A549 (cell line): ENCODE measurements at regions not wholly inside any gene's neighbourhood (a gene's known extent, or its start where the extent isn't known, plus 50 kb on each side); places are given as distances from the start of the nearest gene placed in this dataset.

Experiments
- ATAC-seq, 2 experiments: fragments of 200-7000 bp in 1 of 2; fragments of >200 bp in 1 of 2; cut with Nextera tagmentation in 1 of 2; cut with Tn5 transposase in 1 of 2; 3 replicates each; pipeline versions ENCODE4 v1.8.0 to v1.9.1; 2018 to 2020; ENCODE audit warnings: mild to moderate bottlenecking in 1 of 2, moderate library complexity in 1 of 2
- CTCF ChIA-PET: fragments of 300-600 bp; sonication (Branson Sonifier 250); formaldehyde crosslinking; extraction: SDS; loops from one replicate; lab custom pipeline; 2021; ENCODE audit warnings: antibody characterized with exemption, inconsistent platforms; lab: Yijun Ruan, JAX
- POLR2A ChIA-PET: fragments of 350-600 bp; formaldehyde crosslinking; extraction: SDS; loops from one replicate; lab custom pipeline; 2021; ENCODE audit warnings: antibody characterized with exemption, inconsistent platforms; lab: Yijun Ruan, JAX
- DNase-seq, 2 experiments: peaks; one replicate each; pipeline versions ENCODE4 v3.0.0 to v3.0.0-alpha.2; 2011 to 2016; ENCODE audit warnings: low read depth in 1 of 2, low spot score in 1 of 2
- FAIRE-seq: peaks from 2 replicates; lab custom pipeline; 2011; peaks lifted over from hg19 to GRCh38; lab: Jason Lieb, UNC
- H3K27ac ChIP-seq, 2 experiments: fragments of >200 bp; sonication (Bioruptor Twin); formaldehyde crosslinking; 3 replicates each; pipeline ENCODE4 v1.5.1; 2016 to 2017
- H3K4me1 ChIP-seq: fragments of >200 bp; sonication (Bioruptor Twin); formaldehyde crosslinking; 3 replicates; pipeline ENCODE4 v1.6.1; 2016
- H3K4me2 ChIP-seq: fragments of >200 bp; sonication (Bioruptor Twin); formaldehyde crosslinking; 3 replicates; pipeline ENCODE4 v1.6.1; 2016
- H3K4me3 ChIP-seq: fragments of >200 bp; sonication (Bioruptor Twin); formaldehyde crosslinking; 3 replicates; pipeline ENCODE4 v1.5.1; 2016
- H3K9me3 ChIP-seq: fragments of >200 bp; sonication (Bioruptor Twin); formaldehyde crosslinking; 3 replicates; pipeline ENCODE4 v1.6.1; 2016
- CBX2 ChIP-seq: fragments of 200-600 bp; sonication (generic); IDR thresholded peaks from 2 replicates; pipeline ENCODE4 v1.6.1; 2016; ENCODE audit warnings: low read depth, mild to moderate bottlenecking, borderline replicate concordance
- CEBPB ChIP-seq, 2 experiments: fragments of >200 bp in 1 of 2; sonication (Bioruptor Twin) in 1 of 2; formaldehyde crosslinking in 1 of 2; IDR thresholded peaks; 2 replicates each; pipeline ENCODE4 v1.6.1; 2012 to 2016
- CHD4 ChIP-seq: fragments of 200-600 bp; sonication (generic); IDR thresholded peaks from 2 replicates; pipeline ENCODE4 v1.6.1; 2016; ENCODE audit warnings: antibody characterized with exemption, mild to moderate bottlenecking, borderline replicate concordance
- EHF ChIP-seq: fragments of 250-450 bp; sonication (Bioruptor Pico); IDR thresholded peaks from 2 replicates; pipeline ENCODE4 v1.5.0; 2020; ENCODE audit warnings: mild to moderate bottlenecking
- EHMT2 ChIP-seq: fragments of 200-600 bp; sonication (generic); IDR thresholded peaks from 2 replicates; pipeline ENCODE4 v1.6.1; 2016; ENCODE audit warnings: antibody characterized with exemption, low read depth, mild to moderate bottlenecking, moderate library complexity
- FOSL2 ChIP-seq, 2 experiments: fragments of 450-650 bp in 1 of 2; fragments of >200 bp in 1 of 2; sonication (Bioruptor Twin) in 1 of 2; formaldehyde crosslinking; IDR thresholded peaks; 2 replicates each; pipeline versions ENCODE4 v1.5.0 to v1.6.1; 2016 to 2020; ENCODE audit warnings: mild to moderate bottlenecking in 1 of 2, moderate library complexity in 1 of 2
- GATA3 ChIP-seq: IDR thresholded peaks from 2 replicates; pipeline ENCODE4 v1.6.1; 2012; ENCODE audit warnings: borderline replicate concordance
- HOXA7 ChIP-seq: fragments of 250-450 bp; sonication (Bioruptor Pico); IDR thresholded peaks from 2 replicates; pipeline ENCODE4 v1.5.0; 2020; ENCODE audit warnings: mild to moderate bottlenecking, moderate library complexity
- HOXB5 ChIP-seq: fragments of 250-450 bp; sonication (Bioruptor Pico); IDR thresholded peaks from 2 replicates; pipeline ENCODE4 v1.5.0; 2020; ENCODE audit warnings: mild to moderate bottlenecking, moderate library complexity
- KDM5A ChIP-seq: fragments of 200-600 bp; sonication (generic); IDR thresholded peaks from 2 replicates; pipeline ENCODE4 v1.6.1; 2016; ENCODE audit warnings: antibody characterized with exemption, mild to moderate bottlenecking
- MYC ChIP-seq: IDR thresholded peaks from 2 replicates; pipeline ENCODE4 v1.6.1; 2012; ENCODE audit warnings: mild to moderate bottlenecking, inconsistent platforms, low read length, improper control_type of control experiment, borderline replicate concordance
- POLR2AphosphoS2 ChIP-seq: conservative IDR thresholded peaks from 2 replicates; pipeline ENCODE4 v1.6.1; 2012; ENCODE audit warnings: low read length, improper control_type of control experiment, inconsistent platforms
- RARB ChIP-seq: fragments of 250-450 bp; sonication (Bioruptor Pico); IDR thresholded peaks from 2 replicates; pipeline ENCODE4 v1.8.0; 2021; ENCODE audit warnings: mild to moderate bottlenecking, moderate library complexity
- SMC3 ChIP-seq: fragments of >200 bp; sonication (Bioruptor Twin); formaldehyde crosslinking; IDR thresholded peaks from 3 replicates; pipeline ENCODE4 v1.6.1; 2018; ENCODE audit warnings: inconsistent platforms
- SREBF2 ChIP-seq: fragments of 450-650 bp; IDR thresholded peaks from 2 replicates; pipeline ENCODE4 v1.6.1; 2014; ENCODE audit warnings: mild to moderate bottlenecking, moderate library complexity
- ZFP36 ChIP-seq: fragments of 450-650 bp; IDR thresholded peaks from 2 replicates; pipeline ENCODE4 v1.6.1; 2014; ENCODE audit warnings: borderline replicate concordance; ENCODE audit not compliant: partially characterized antibody
- WGBS: methylation state at CpG from one replicate; pipeline ENCODE4 v1.1.6; 2017; ENCODE audit errors: missing lambda C conversion rate; 5-methylcytosine and 5-hydroxymethylcytosine counted together
- TF ChIP-seq, protein P1 (sequence below): fragments of >200 bp; sonication (Bioruptor Twin); formaldehyde crosslinking; IDR thresholded peaks from 2 replicates; pipeline ENCODE4 v1.6.1; 2016
- TF ChIP-seq, protein P2 (sequence below): fragments of >200 bp; sonication (Bioruptor Twin); formaldehyde crosslinking; IDR thresholded peaks from 3 replicates; pipeline ENCODE4 v1.6.1; 2016
- TF ChIP-seq, protein P3 (sequence below): IDR thresholded peaks from 2 replicates; pipeline ENCODE4 v1.6.1; 2012

DNA sequence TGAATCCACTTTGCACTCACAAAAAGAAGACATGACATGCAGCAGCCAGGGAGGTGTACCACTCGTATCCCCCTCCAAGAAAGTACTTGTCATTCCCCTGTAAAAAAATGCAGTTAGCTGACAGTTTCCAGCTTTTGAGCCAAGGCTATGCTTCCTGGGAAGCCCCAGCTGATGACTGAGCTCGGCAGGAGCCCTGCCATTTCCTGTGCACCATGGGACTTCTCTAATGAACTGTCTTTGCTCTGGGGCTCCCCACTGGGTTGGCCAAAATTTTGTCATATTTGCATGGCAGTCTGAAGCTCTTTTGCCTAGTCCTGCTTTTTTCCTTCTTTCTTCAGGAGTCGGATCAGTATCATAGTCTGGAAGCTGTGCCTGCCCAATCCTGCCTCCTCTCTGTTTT lies 104.5 kb upstream of the MAOA start (continued):
- TF ChIP-seq, protein P1, sequence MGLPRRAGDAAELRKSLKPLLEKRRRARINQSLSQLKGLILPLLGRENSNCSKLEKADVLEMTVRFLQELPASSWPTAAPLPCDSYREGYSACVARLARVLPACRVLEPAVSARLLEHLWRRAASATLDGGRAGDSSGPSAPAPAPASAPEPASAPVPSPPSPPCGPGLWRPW, result no peak
- TF ChIP-seq SMC3, result no peak
- no peak for TF ChIP-seq CEBPB (IDR thresholded peaks at IDR 0.05)
- no peak for TF ChIP-seq CHD4
- no peak for TF ChIP-seq EHF (CRISPR knock-in tag)
- TF ChIP-seq, all 56 proteins: peak for 0

DNA sequence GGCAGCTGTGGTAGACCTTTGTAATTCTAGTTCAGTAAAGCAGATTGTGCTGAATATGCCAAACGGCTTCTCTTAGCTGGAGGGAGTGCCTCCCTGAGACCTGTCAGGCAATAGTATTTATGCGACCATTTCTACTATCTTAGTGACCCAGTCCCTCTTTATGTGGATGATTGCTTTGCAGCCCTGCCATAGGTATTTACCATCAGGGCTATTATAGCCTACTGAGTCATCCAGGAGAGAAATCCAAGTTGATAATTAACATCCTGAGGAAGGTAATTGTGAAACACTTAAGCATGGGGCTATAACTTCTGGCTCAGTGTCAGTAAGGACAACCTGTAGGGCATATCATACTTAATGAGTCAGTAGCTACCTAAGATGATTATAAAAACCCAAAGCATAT lies 103.9 kb upstream of the MAOA start:
- POLR2A ChIA-PET, result no interaction called here
- CTCF ChIA-PET, result interaction anchor here (1.4 kb wide), 1 partner anchor 1754 kb away, joined by 4 read pairs; no protein-coding TSS in a partner anchor

DNA sequence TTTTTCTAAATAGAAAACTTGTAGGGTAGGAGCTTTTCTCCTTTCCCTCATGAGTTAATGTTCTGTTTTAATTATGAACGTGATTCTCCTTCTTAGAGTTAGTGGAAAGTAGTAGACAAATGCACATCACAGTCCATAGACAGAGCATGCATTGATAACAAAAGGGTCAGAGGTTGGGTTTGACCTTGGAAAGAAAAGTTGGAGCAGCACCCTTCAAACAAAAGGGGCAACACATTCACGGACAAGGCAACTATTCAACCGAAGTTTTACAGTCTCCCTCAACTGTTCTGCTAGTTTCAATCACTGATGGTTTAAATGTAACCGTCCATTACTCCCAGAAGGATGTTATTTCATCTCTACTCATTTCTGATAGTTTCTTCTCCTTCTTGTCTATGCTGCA lies 103.4 kb upstream of the MAOA start:
- peaks cover 3% of the 10 kb centered on the region; the same call in 1 of the 3 replicates for H3K4me1 ChIP-seq
- H3K27ac ChIP-seq, result no peak overlapping the region
- CTCF ChIA-PET, result interaction anchor here (1.4 kb wide), 1 partner anchor 1754 kb away, joined by 4 read pairs; no protein-coding TSS in a partner anchor
- TF ChIP-seq, protein P2, sequence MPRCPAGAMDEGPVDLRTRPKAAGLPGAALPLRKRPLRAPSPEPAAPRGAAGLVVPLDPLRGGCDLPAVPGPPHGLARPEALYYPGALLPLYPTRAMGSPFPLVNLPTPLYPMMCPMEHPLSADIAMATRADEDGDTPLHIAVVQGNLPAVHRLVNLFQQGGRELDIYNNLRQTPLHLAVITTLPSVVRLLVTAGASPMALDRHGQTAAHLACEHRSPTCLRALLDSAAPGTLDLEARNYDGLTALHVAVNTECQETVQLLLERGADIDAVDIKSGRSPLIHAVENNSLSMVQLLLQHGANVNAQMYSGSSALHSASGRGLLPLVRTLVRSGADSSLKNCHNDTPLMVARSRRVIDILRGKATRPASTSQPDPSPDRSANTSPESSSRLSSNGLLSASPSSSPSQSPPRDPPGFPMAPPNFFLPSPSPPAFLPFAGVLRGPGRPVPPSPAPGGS, result no peak
- no peak for TF ChIP-seq CBX2
- no peak for TF ChIP-seq RARB (CRISPR knock-in tag)
- TF ChIP-seq GATA3, result no peak
- no peak for TF ChIP-seq EHMT2
- TF ChIP-seq, all 56 proteins: peak for 0
- FAIRE-seq (peak; percentile 59), DNase-seq (no peak), ATAC-seq (no peak)
- 51% methylated on average over 4 of the region's 4 CpGs for WGBS
- H3K9me3 ChIP-seq, result 0 out of 3 replicates have a peak, but pooled peaks cover 5% of the 10 kb centered on the region
- POLR2A ChIA-PET, result no interaction called here
- no peak overlapping the region for H3K4me2 ChIP-seq
- no peak overlapping the region for H3K4me3 ChIP-seq

More for the DNA sequence above, 103.9 kb upstream of the MAOA start:
- FAIRE-seq, result no peak
- Histone ChIP-seq H3K4me3 (no peak overlapping the region), H3K4me1 (peaks cover 3% of the 10 kb centered on the region; the same call in 1 of the 3 replicates), H3K27ac (no peak overlapping the region), H3K9me3 (0 out of 3 replicates have a peak, but pooled peaks cover under 1% of the 10 kb centered on the region)
- peak in 1 of 2 experiments; percentile 24; a peak in 1 of 6 replicates for ATAC-seq
- 0% methylated on average over 2 of the region's 2 CpGs for WGBS
- TF ChIP-seq SREBF2, result no peak
- no peak for TF ChIP-seq ZFP36
- TF ChIP-seq POLR2AphosphoS2, result no peak
- TF ChIP-seq KDM5A, result no peak
- TF ChIP-seq FOSL2 (IDR thresholded peaks at IDR 0.05), result no peak
- TF ChIP-seq FOSL2 (CRISPR knock-in tag; IDR thresholded peaks at IDR 0.05), result no peak
- TF ChIP-seq, all 56 proteins: peak for 0
- H3K4me2 ChIP-seq, result peak overlapping the region; percentile 45
- peak; percentile 7 to 13 for DNase-seq

DNA sequence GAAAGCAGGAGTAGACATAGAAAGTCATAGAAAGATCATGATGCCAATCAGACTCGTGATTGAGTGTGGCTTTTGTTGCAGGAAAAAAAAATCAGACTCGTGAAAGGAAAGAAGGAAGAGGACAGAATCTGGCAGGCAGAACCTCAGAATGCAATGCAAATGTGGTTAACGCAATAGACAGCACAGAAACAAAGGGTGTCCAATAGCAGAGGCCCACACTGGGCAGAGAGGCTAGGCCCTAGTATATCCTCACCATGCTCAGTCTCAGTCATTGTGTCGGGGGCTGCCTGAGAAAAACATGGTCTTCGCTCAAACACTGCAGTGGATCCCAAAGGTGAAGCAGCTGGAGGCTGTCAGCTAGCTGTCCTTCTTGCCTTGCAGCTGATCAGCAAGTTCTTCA lies 102.8 kb upstream of the MAOA start:
- H3K4me3 ChIP-seq, result no peak overlapping the region
- ChIA-PET POLR2A (no interaction called here), CTCF (interaction anchor here (1.4 kb wide), 1 partner anchor 197 kb away, joined by 4 read pairs; no protein-coding TSS in a partner anchor)
- no peak for ATAC-seq
- DNase-seq, result no peak
- H3K4me2 ChIP-seq, result no peak overlapping the region
- 0 out of 3 replicates have a peak, but pooled peaks cover 5% of the 10 kb centered on the region for H3K9me3 ChIP-seq
- H3K27ac ChIP-seq, result no peak overlapping the region
- WGBS, result 44% methylated on average over 4 of the region's 5 CpGs
- H3K4me1 ChIP-seq, result peaks cover 3% of the 10 kb centered on the region; the same call in 1 of the 3 replicates
- peak; percentile 23 for FAIRE-seq
- TF ChIP-seq CBX2 (no peak), HOXA7 (CRISPR knock-in tag) (no peak), MYC (no peak), RARB (CRISPR knock-in tag) (no peak), POLR2AphosphoS2 (no peak), HOXB5 (CRISPR knock-in tag) (no peak)
- TF ChIP-seq, protein P3, sequence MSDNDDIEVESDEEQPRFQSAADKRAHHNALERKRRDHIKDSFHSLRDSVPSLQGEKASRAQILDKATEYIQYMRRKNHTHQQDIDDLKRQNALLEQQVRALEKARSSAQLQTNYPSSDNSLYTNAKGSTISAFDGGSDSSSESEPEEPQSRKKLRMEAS, result no peak
